PC-9 (cell line): ENCODE measurements at regions not wholly inside any gene's neighbourhood (a gene's known extent, or its start where the extent isn't known, plus 50 kb on each side); places are given as distances from the start of the nearest gene placed in this dataset.

Experiments used
- BruUV-seq: library from RNA; stranded (reverse); fragments of 400-500 nt; replicated peaks from 2 replicates; lab custom pipeline; 2021; lab: Mats Ljungman, UMichigan
- CTCF ChIA-PET: fragments of 300-600 bp; sonication (Branson Sonifier 250); formaldehyde crosslinking; loops from one replicate; lab custom pipeline; 2022; ENCODE audit warnings: antibody characterized with exemption; lab: Charles Lee
- POLR2A ChIA-PET: fragments of 300-600 bp; sonication (Branson Sonifier 250); formaldehyde crosslinking; loops from one replicate; lab custom pipeline; 2022; ENCODE audit warnings: antibody characterized with exemption; ENCODE audit not compliant: unreplicated experiment; lab: Charles Lee
- DNase-seq, 2 experiments: peaks; one replicate each; pipeline versions ENCODE4 v3.0.0 to v3.0.0-alpha.2; 2015 to 2022; ENCODE audit warnings: mixed read lengths in 1 of 2
- H2AFZ ChIP-seq: fragments of 200-600 bp; sonication (generic); 2 replicates; pipeline ENCODE4 v1.8.1; 2017; ENCODE audit warnings: antibody characterized with exemption
- H3F3A ChIP-seq: fragments of 200-600 bp; sonication (generic); 2 replicates; pipeline ENCODE4 v1.8.1; 2017; ENCODE audit warnings: antibody characterized with exemption, mild to moderate bottlenecking, low read depth; ENCODE audit not compliant: insufficient read depth
- H3K27ac ChIP-seq: fragments of 200-600 bp; sonication (generic); 2 replicates; pipeline ENCODE4 v1.6.1; 2016; ENCODE audit warnings: mixed run types
- H3K27me3 ChIP-seq: fragments of 200-600 bp; sonication (generic); 2 replicates; pipeline ENCODE4 v1.6.1; 2016; ENCODE audit warnings: low read depth, mixed run types; ENCODE audit not compliant: insufficient read depth
- H3K36me3 ChIP-seq: fragments of 200-600 bp; sonication (generic); 2 replicates; pipeline ENCODE4 v1.6.1; 2016; ENCODE audit warnings: low read depth, mixed run types
- H3K4me1 ChIP-seq: fragments of 200-600 bp; sonication (generic); replicated peaks from 2 replicates; pipeline ENCODE4 v1.6.1; 2016; ENCODE audit warnings: mixed run types; ENCODE audit not compliant: insufficient read depth
- H3K4me2 ChIP-seq: fragments of 200-600 bp; sonication (generic); 2 replicates; pipeline ENCODE4 v1.6.1; 2017; ENCODE audit warnings: mixed run types
- H3K4me3 ChIP-seq: fragments of 200-600 bp; sonication (generic); 2 replicates; pipeline ENCODE4 v1.6.1; 2016; ENCODE audit warnings: mixed run types
- H3K79me2 ChIP-seq: fragments of 200-600 bp; sonication (generic); 2 replicates; pipeline ENCODE4 v1.6.1; 2017; ENCODE audit warnings: low read depth, mixed run types
- H3K9me2 ChIP-seq: fragments of 200-600 bp; sonication (generic); 2 replicates; pipeline ENCODE4 v1.8.1; 2017; ENCODE audit warnings: mild to moderate bottlenecking; ENCODE audit not compliant: insufficient read depth
- H3K9me3 ChIP-seq: fragments of 200-600 bp; sonication (generic); 2 replicates; pipeline ENCODE4 v1.8.1; 2016; ENCODE audit warnings: low read depth; ENCODE audit not compliant: insufficient read depth
- H4K20me1 ChIP-seq: fragments of 200-600 bp; sonication (generic); 2 replicates; pipeline ENCODE4 v1.8.1; 2017; ENCODE audit not compliant: insufficient read depth
- CTCF ChIP-seq: fragments of 200-600 bp; sonication (generic); conservative IDR thresholded peaks from 2 replicates; pipeline ENCODE4 v1.6.1; 2017; ENCODE audit warnings: mixed run types, antibody characterized with exemption, mild to moderate bottlenecking, moderate library complexity
- EZH2 ChIP-seq: fragments of 200-600 bp; sonication (generic); IDR thresholded peaks from 2 replicates; pipeline ENCODE4 v1.8.0; 2017; ENCODE audit warnings: antibody characterized with exemption, low read depth
- intact Hi-C: fragments of 100-400 bp; cut with micrococcal nuclease; formaldehyde crosslinking; loops from one replicate; pipeline ENCODE4 v1.10.0; 2022; ENCODE audit not compliant: unreplicated experiment

GRCh38 chr11:31987118-31988005, 103.5 kb upstream of the RCN1 start:
- no TSS peak for BruUV-seq
- no peaks in the 10 kb centered on the region for H3K27me3 ChIP-seq

GRCh38 chr11:31986201-31986889, 104.5 kb upstream of the RCN1 start:
- no peaks in the 10 kb centered on the region for H3K4me1 ChIP-seq
- H3K27me3 ChIP-seq = no peaks in the 10 kb centered on the region
- TF ChIP-seq CTCF (no peak), EZH2 (no peak)
- H3K27ac ChIP-seq = no peak overlapping the region
- intact Hi-C loops = no loop called here
- H3K4me3 ChIP-seq = no peak overlapping the region
- DNase-seq = no peak
- H3K36me3 ChIP-seq = no peaks in the 10 kb centered on the region
- H3F3A ChIP-seq = no peaks in the 10 kb centered on the region
- ChIA-PET CTCF (no interaction called here), POLR2A (no interaction called here)
- no peaks in the 10 kb centered on the region for H3K9me3 ChIP-seq
- 0 out of 2 replicates have a peak, but pooled peaks cover 3% of the 10 kb centered on the region for H3K9me2 ChIP-seq
- no peak overlapping the region for H3K4me2 ChIP-seq
- no peak overlapping the region for H2AFZ ChIP-seq
- H4K20me1 ChIP-seq = no peaks in the 10 kb centered on the region
- BruUV-seq = no TSS peak
- H3K79me2 ChIP-seq = no peaks in the 10 kb centered on the region

More at GRCh38 chr11:31987118-31988005, 103.5 kb upstream of the RCN1 start:
- TF ChIP-seq CTCF (no peak), EZH2 (no peak)
- Histone ChIP-seq H2AFZ (no peak overlapping the region), H3K9me3 (no peaks in the 10 kb centered on the region), H3K9me2 (0 out of 2 replicates have a peak, but pooled peaks cover 3% of the 10 kb centered on the region), H4K20me1 (no peaks in the 10 kb centered on the region), H3K79me2 (no peaks in the 10 kb centered on the region), H3K4me3 (no peak overlapping the region), H3F3A (no peaks in the 10 kb centered on the region), H3K4me2 (no peak overlapping the region), H3K36me3 (no peaks in the 10 kb centered on the region), H3K4me1 (no peaks in the 10 kb centered on the region), H3K27ac (no peak overlapping the region)
- intact Hi-C loops = no loop called here
- CTCF ChIA-PET = no interaction called here
- no peak for DNase-seq
- POLR2A ChIA-PET = interaction anchor here (0.6 kb wide), 1 partner anchor 136 kb away, joined by 6 read pairs; no protein-coding TSS in a partner anchor

- H2AFZ ChIP-seq = no peak overlapping the region
- no peaks in the 10 kb centered on the region for H3K27me3 ChIP-seq
- no peak overlapping the region for H3K4me2 ChIP-seq
- H3K27ac ChIP-seq = no peak overlapping the region
- 0 out of 2 replicates have a peak, but pooled peaks cover 3% of the 10 kb centered on the region for H3K9me2 ChIP-seq
- no peaks in the 10 kb centered on the region for H3F3A ChIP-seq
- no peak for DNase-seq
- ChIA-PET CTCF (no interaction called here), POLR2A (no interaction called here)
- no peak for TF ChIP-seq CTCF
- TF ChIP-seq EZH2 = no peak
- no peaks in the 10 kb centered on the region for H3K36me3 ChIP-seq
- BruUV-seq = no TSS peak
- no peaks in the 10 kb centered on the region for H3K79me2 ChIP-seq
- H4K20me1 ChIP-seq = no peaks in the 10 kb centered on the region
- intact Hi-C loops = no loop called here
- H3K4me3 ChIP-seq = no peak overlapping the region
- peaks cover 6% of the 10 kb centered on the region; the same call in 1 of the 2 replicates for H3K9me3 ChIP-seq
- no peaks in the 10 kb centered on the region for H3K4me1 ChIP-seq
Measured at GRCh38 chr11:31981457-31981856, 109.4 kb upstream of the RCN1 start.
